ENCODE measurements at regions not wholly inside any gene's neighbourhood (a gene's known extent, or its start where the extent isn't known, plus 50 kb on each side); places are given as distances from the start of the nearest gene placed in this dataset.

DNA sequence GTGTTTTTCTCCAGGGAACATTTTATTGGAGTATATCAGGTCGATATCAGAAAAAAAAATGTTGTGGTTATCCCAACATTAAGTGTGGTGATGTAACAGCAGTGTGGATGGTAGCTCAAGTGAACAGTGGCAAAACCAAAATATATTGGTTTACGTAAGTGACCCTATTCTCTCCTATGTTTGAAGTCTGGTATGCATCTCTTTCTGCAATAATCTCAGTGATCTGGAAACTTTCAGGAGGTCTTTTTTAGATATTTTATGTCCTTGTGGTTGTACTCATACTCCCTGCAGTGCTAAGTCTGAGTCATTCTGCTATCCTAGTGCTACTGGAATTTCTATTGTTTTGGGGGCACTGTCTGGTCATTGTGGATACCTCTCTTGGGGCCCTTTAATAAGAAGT is 137.9 kb downstream of the SNRPN start:
- no peak overlapping the region for H2AFZ ChIP-seq (ENCODE audit: low read length)
- no peak overlapping the region for H3K4me3 ChIP-seq (ENCODE audit: insufficient read depth, low read length)
- peaks cover 2% of the 10 kb centered on the region for H3K4me1 ChIP-seq (ENCODE audit: insufficient read depth, low read length)
- H3K27me3 ChIP-seq (ENCODE audit: insufficient read depth, low read length): no peaks in the 10 kb centered on the region
- no peaks in the 10 kb centered on the region for H4K20me1 ChIP-seq (ENCODE audit: insufficient read depth, low read length)
- H3K79me2 ChIP-seq (ENCODE audit: insufficient read depth, low read length): no peaks in the 10 kb centered on the region
- no peak overlapping the region for H3K27ac ChIP-seq (ENCODE audit: low read depth, low read length)
- H3K36me3 ChIP-seq (ENCODE audit: insufficient read depth, low read length): peaks cover 47% of the 10 kb centered on the region
- H3K9me3 ChIP-seq (ENCODE audit: low read depth, low read length): peaks cover 18% of the 10 kb centered on the region
- DNase-seq (ENCODE audit: insufficient read length, low spot score, missing footprints): no peak
- H3K4me2 ChIP-seq (ENCODE audit: insufficient read depth, low read length): no peak overlapping the region
- TF ChIP-seq, protein P1, sequence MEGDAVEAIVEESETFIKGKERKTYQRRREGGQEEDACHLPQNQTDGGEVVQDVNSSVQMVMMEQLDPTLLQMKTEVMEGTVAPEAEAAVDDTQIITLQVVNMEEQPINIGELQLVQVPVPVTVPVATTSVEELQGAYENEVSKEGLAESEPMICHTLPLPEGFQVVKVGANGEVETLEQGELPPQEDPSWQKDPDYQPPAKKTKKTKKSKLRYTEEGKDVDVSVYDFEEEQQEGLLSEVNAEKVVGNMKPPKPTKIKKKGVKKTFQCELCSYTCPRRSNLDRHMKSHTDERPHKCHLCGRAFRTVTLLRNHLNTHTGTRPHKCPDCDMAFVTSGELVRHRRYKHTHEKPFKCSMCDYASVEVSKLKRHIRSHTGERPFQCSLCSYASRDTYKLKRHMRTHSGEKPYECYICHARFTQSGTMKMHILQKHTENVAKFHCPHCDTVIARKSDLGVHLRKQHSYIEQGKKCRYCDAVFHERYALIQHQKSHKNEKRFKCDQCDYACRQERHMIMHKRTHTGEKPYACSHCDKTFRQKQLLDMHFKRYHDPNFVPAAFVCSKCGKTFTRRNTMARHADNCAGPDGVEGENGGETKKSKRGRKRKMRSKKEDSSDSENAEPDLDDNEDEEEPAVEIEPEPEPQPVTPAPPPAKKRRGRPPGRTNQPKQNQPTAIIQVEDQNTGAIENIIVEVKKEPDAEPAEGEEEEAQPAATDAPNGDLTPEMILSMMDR (IDR thresholded peaks at IDR 0.05; ENCODE audit: extremely low read depth, low read depth, low read length): no peak

GRCh38 chr15:25093455-25094029 is 138.8 kb downstream of the SNRPN start:
- Histone ChIP-seq H3K4me2 (ENCODE audit: insufficient read depth, low read length) (no peak overlapping the region), H3K4me1 (ENCODE audit: insufficient read depth, low read length) (peaks cover 2% of the 10 kb centered on the region), H2AFZ (ENCODE audit: low read length) (no peak overlapping the region), H3K27me3 (ENCODE audit: insufficient read depth, low read length) (no peaks in the 10 kb centered on the region), H3K27ac (ENCODE audit: low read depth, low read length) (no peak overlapping the region), H4K20me1 (ENCODE audit: insufficient read depth, low read length) (no peaks in the 10 kb centered on the region), H3K79me2 (ENCODE audit: insufficient read depth, low read length) (no peaks in the 10 kb centered on the region), H3K36me3 (ENCODE audit: insufficient read depth, low read length) (peaks cover 51% of the 10 kb centered on the region), H3K9me3 (ENCODE audit: low read depth, low read length) (peaks cover 18% of the 10 kb centered on the region), H3K4me3 (ENCODE audit: insufficient read depth, low read length) (no peak overlapping the region)
- no peak for DNase-seq (ENCODE audit: insufficient read length, low spot score, missing footprints)
- TF ChIP-seq, protein P1 (IDR thresholded peaks at IDR 0.05; ENCODE audit: extremely low read depth, low read depth, low read length): no peak

- Histone ChIP-seq H4K20me1 (ENCODE audit: insufficient read depth, low read length) (no peaks in the 10 kb centered on the region), H3K27me3 (ENCODE audit: insufficient read depth, low read length) (no peaks in the 10 kb centered on the region), H2AFZ (ENCODE audit: low read length) (no peak overlapping the region), H3K4me1 (ENCODE audit: insufficient read depth, low read length) (peaks cover 2% of the 10 kb centered on the region), H3K79me2 (ENCODE audit: insufficient read depth, low read length) (no peaks in the 10 kb centered on the region), H3K9me3 (ENCODE audit: low read depth, low read length) (peaks cover 18% of the 10 kb centered on the region), H3K27ac (ENCODE audit: low read depth, low read length) (no peak overlapping the region), H3K36me3 (ENCODE audit: insufficient read depth, low read length) (peaks cover 54% of the 10 kb centered on the region), H3K4me3 (ENCODE audit: insufficient read depth, low read length) (no peak overlapping the region), H3K4me2 (ENCODE audit: insufficient read depth, low read length) (no peak overlapping the region)
- TF ChIP-seq, protein P1 (IDR thresholded peaks at IDR 0.05; ENCODE audit: extremely low read depth, low read depth, low read length): no peak
- no peak for DNase-seq (ENCODE audit: insufficient read length, low spot score, missing footprints)
Measured at GRCh38 chr15:25094066-25094465, 139.3 kb downstream of the SNRPN start.

GRCh38 chr15:25094519-25094918 is 139.7 kb downstream of the SNRPN start:
- TF ChIP-seq, protein P1 (IDR thresholded peaks at IDR 0.05; ENCODE audit: extremely low read depth, low read depth, low read length): no peak
- Histone ChIP-seq H3K4me3 (ENCODE audit: insufficient read depth, low read length) (no peak overlapping the region), H3K9me3 (ENCODE audit: low read depth, low read length) (peaks cover 15% of the 10 kb centered on the region), H3K27me3 (ENCODE audit: insufficient read depth, low read length) (no peaks in the 10 kb centered on the region), H3K79me2 (ENCODE audit: insufficient read depth, low read length) (no peaks in the 10 kb centered on the region), H3K36me3 (ENCODE audit: insufficient read depth, low read length) (peaks cover 51% of the 10 kb centered on the region), H4K20me1 (ENCODE audit: insufficient read depth, low read length) (no peaks in the 10 kb centered on the region), H2AFZ (ENCODE audit: low read length) (no peak overlapping the region), H3K4me2 (ENCODE audit: insufficient read depth, low read length) (no peak overlapping the region), H3K4me1 (ENCODE audit: insufficient read depth, low read length) (peaks cover 2% of the 10 kb centered on the region), H3K27ac (ENCODE audit: low read depth, low read length) (no peak overlapping the region)
- DNase-seq (ENCODE audit: insufficient read length, low spot score, missing footprints): no peak

Data from osteoblast (primary cell).